Epithelial cell of esophagus (primary cell): ENCODE measurements at regions not wholly inside any gene's neighbourhood (a gene's known extent, or its start where the extent isn't known, plus 50 kb on each side); places are given as distances from the start of the nearest gene placed in this dataset.
A peak's percentile ranks its signal among the peaks of the same experiment; 100 is the strongest.

Experiments used
- DNase-seq: peaks from one replicate; pipeline ENCODE4 v3.0.0; 2010; ENCODE audit warnings: low read depth
- H3K4me3 ChIP-seq: 2 replicates; pipeline ENCODE4 v1.5.1; 2011; ENCODE audit warnings: mild to moderate bottlenecking, low read length, control low read depth
- CTCF ChIP-seq: IDR thresholded peaks from 2 replicates; pipeline ENCODE4 v1.5.1; 2011; ENCODE audit warnings: low read depth, mild to moderate bottlenecking, low read length, control low read depth, inconsistent platforms; ENCODE audit not compliant: insufficient read depth; ENCODE audit errors: missing control alignments

- no peak overlapping the region for H3K4me3 ChIP-seq
- DNase-seq: no peak
- TF ChIP-seq CTCF: no peak
Observed at GRCh38 chr21:15517394-15517793, 212.4 kb upstream of the USP25 start.

GRCh38 chr21:15520811-15521643 lies 208.8 kb upstream of the USP25 start:
- no peak for DNase-seq
- TF ChIP-seq CTCF: peak; percentile 30
- no peak overlapping the region for H3K4me3 ChIP-seq

- H3K4me3 ChIP-seq: no peak overlapping the region
- TF ChIP-seq CTCF: no peak
- peak; percentile 81 for DNase-seq
Observed at GRCh38 chr21:15521644-15522001, 208.2 kb upstream of the USP25 start.

DNA sequence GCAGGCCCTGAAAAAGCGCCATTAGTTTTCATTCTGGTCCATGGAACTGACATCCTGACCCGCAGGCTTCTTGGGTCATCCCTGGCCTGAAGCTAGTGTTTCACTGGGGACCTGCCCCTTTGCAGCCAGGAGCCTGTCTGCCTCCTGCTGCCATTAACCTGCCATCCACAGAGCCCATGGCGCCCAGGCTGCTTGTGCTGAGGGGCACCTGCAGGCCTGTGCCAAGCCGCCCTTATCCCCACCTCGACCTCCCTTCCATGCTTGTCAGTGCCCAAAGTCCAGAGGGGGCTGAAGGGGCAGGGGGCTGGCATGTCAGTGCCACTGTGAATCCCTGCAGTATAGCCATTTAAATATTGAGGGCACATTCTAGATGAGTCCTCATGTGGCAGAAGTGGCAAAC lies 207.6 kb upstream of the USP25 start:
- H3K4me3 ChIP-seq: no peak overlapping the region
- no peak for DNase-seq
- TF ChIP-seq CTCF: no peak

DNA sequence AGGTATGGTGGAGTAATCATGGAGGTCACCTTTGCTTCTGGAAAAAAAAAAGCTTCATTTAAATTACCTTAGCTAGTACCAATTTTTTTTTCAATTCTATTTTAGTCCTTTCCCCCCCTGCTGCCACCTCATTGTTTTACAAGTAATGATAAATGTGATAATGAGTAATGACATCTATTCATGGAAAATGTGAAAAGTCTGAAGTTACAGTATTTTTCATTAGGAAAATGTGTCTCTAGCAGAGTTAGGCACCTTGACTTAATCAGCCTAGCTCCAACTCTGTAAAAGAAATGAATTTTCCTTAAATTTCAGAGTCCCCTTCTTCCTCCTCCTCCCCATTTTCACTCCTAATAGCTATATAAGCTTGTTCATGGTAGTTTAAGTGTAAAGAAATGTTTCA lies 204.9 kb upstream of the USP25 start:
- H3K4me3 ChIP-seq: no peak overlapping the region
- TF ChIP-seq CTCF: no peak
- no peak for DNase-seq

GRCh38 chr21:15526798-15527197 lies 203.0 kb upstream of the USP25 start:
- TF ChIP-seq CTCF: no peak
- DNase-seq: no peak
- H3K4me3 ChIP-seq: no peak overlapping the region

DNA sequence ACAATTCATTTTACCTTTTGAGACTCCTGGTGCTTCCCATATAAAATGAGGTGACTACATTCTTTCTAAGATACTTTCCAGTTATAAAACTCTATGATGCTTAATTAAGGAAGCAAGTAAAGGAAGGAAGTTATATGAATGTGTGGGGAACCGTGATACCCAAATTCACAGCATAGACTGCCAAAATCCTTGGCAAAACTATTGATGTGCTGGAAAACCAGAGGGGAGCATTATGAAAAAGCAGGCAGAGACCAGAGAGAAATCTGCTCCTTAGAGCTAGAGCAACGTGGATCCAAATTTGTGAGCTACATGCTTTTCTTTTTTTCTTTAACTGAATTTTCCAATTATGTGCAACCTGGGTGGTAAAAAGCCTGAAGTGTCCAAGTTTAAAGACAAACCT lies 201.4 kb upstream of the USP25 start:
- DNase-seq: no peak
- no peak for TF ChIP-seq CTCF
- H3K4me3 ChIP-seq: no peak overlapping the region
